Osteocyte (in vitro differentiated cells): ENCODE measurements at regions not wholly inside any gene's neighbourhood (a gene's known extent, or its start where the extent isn't known, plus 50 kb on each side); places are given as distances from the start of the nearest gene placed in this dataset.

Experiments used
- DNase-seq: peaks from one replicate; pipeline ENCODE4 v3.0.0; 2021; ENCODE audit warnings: mixed read lengths; ENCODE audit not compliant: unreplicated experiment; ENCODE audit errors: extremely low spot score
- H3K27ac Mint-ChIP-seq: one replicate; pipeline ENCODE4 v1.8.0; 2021; ENCODE audit warnings: mild to moderate bottlenecking, mixed read lengths; ENCODE audit not compliant: unreplicated experiment
- H3K27me3 Mint-ChIP-seq: one replicate; pipeline ENCODE4 v1.8.0; 2021; ENCODE audit warnings: mixed read lengths; ENCODE audit not compliant: unreplicated experiment
- H3K36me3 Mint-ChIP-seq: one replicate; pipeline ENCODE4 v1.8.0; 2021; ENCODE audit warnings: mixed read lengths; ENCODE audit not compliant: unreplicated experiment
- H3K4me1 Mint-ChIP-seq: one replicate; pipeline ENCODE4 v1.8.0; 2021; ENCODE audit warnings: mixed read lengths; ENCODE audit not compliant: unreplicated experiment
- H3K4me3 Mint-ChIP-seq: one replicate; pipeline ENCODE4 v1.8.0; 2021; ENCODE audit warnings: mild to moderate bottlenecking, moderate library complexity, mixed read lengths; ENCODE audit not compliant: unreplicated experiment
- H3K9me3 Mint-ChIP-seq: one replicate; pipeline ENCODE4 v1.8.0; 2021; ENCODE audit warnings: mixed read lengths; ENCODE audit not compliant: unreplicated experiment
- TF ChIP-seq, protein P1 (sequence below): fragments of 200-600 bp; sonication (generic); IDR thresholded peaks from 2 replicates; pipeline ENCODE4 v1.5.0; 2021; ENCODE audit warnings: antibody characterized with exemption, mild to moderate bottlenecking, moderate library complexity

DNA sequence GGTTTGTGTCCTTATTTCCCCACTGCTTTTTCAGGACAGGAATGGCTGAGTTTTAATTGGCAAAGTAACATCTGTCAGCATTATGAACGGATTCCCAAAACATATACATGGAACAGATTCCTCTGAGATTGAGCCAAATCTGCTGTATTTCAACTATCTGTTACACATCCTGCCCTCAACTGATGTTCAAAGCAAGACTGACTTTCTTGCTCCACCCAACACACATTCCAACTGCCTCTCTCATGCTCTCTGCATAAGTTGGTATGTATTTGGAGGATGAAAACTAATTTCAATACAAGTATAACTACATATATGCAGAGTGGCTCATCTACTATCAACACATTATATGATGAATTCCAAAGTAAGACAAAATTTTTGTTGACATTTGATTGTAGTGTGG, 342.2 kb downstream of the GATA3 start:
- Mint-ChIP-seq H3K9me3 (peaks cover 16% of the 10 kb centered on the region), H3K36me3 (no peaks in the 10 kb centered on the region), H3K27ac (no peak overlapping the region), H3K27me3 (no peaks in the 10 kb centered on the region), H3K4me3 (no peak overlapping the region), H3K4me1 (no peaks in the 10 kb centered on the region)
- DNase-seq: no peak
- TF ChIP-seq, protein P1, sequence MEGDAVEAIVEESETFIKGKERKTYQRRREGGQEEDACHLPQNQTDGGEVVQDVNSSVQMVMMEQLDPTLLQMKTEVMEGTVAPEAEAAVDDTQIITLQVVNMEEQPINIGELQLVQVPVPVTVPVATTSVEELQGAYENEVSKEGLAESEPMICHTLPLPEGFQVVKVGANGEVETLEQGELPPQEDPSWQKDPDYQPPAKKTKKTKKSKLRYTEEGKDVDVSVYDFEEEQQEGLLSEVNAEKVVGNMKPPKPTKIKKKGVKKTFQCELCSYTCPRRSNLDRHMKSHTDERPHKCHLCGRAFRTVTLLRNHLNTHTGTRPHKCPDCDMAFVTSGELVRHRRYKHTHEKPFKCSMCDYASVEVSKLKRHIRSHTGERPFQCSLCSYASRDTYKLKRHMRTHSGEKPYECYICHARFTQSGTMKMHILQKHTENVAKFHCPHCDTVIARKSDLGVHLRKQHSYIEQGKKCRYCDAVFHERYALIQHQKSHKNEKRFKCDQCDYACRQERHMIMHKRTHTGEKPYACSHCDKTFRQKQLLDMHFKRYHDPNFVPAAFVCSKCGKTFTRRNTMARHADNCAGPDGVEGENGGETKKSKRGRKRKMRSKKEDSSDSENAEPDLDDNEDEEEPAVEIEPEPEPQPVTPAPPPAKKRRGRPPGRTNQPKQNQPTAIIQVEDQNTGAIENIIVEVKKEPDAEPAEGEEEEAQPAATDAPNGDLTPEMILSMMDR: no peak

DNA sequence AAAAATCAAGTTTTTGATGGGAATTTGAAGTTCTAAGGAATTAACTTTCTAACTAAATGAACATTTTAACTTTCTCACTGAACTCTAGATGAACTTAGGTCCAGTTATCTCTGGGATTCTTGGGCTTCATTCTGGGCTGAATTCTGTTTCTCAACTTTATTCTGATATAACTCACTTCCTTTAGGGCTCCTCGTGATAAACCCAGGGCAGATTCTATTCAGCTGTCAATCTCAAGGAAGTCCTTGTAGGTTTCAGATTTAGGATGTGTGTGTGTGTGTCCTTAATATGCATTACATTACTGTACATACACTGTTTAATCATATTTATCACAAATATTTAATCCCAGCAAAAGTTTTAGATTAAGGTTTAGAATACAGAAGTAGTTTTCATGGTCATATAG, 344.3 kb downstream of the GATA3 start:
- Mint-ChIP-seq H3K27ac (no peak overlapping the region), H3K27me3 (no peaks in the 10 kb centered on the region), H3K4me3 (no peak overlapping the region), H3K36me3 (no peaks in the 10 kb centered on the region), H3K9me3 (peaks cover 10% of the 10 kb centered on the region), H3K4me1 (no peaks in the 10 kb centered on the region)
- TF ChIP-seq, protein P1: no peak
- DNase-seq: no peak

DNA sequence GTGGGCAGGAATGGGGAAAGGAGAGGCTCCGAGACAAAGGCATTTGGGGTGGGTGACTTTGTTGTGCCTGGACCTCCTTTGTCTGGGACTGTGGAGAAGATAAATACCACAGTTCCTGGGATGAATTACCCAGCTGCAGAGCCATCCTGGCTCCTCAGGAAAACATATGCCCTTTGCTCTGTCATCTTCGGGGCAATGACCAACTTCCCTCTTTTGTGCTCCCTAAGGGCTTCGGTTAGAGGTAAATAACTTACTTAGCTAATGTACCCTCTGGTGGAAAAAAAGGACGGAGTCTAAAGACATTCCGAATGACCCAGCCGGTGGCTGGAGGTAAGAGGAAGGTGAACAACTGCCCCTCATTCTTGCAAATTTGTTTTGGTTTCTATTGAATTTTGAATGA, 345.7 kb downstream of the GATA3 start:
- Mint-ChIP-seq H3K27ac (no peak overlapping the region), H3K4me1 (no peaks in the 10 kb centered on the region), H3K9me3 (peaks cover 7% of the 10 kb centered on the region), H3K36me3 (no peaks in the 10 kb centered on the region), H3K4me3 (no peak overlapping the region), H3K27me3 (no peaks in the 10 kb centered on the region)
- DNase-seq: no peak
- TF ChIP-seq, protein P1: no peak

DNA sequence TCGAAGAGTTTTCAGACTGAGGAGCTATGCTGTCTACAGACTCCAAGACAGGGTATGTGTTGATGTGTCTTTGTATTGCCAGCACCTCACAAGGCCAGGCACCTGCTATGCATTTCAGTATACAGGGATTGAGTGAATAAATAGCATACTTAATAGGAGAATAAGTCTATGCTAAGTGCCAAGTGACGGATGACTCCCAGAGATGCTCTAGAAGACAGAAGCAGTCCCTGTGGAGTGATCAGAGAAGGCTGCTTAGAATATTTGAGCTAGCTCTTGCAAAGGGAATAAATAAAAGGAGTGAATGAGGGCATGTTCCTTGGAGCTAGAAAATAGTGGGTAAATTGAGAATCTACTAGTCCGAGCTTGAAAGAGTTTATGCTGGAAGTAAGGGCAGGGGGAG, 346.4 kb downstream of the GATA3 start:
- H3K9me3 Mint-ChIP-seq: peaks cover 4% of the 10 kb centered on the region
- TF ChIP-seq, protein P1: no peak

DNA sequence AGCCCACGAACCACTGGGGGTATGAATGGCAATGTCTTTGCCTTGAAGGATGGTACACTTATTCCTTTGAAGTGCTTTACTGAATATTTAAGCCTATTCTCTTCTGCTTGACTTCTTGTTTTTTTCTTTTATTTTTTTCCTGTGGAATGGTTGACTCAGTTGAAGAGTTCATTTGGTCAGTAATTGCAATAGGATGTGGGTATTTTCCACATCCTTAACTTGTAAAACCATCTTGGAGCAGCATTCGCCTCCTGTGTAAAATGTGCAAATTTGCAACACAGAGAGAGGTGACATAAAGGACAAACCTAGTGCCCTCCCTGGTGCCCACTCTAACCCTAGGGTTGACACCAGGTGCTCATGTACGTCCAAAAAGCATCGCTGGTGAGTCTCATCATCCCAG, 347.0 kb downstream of the GATA3 start:
- Mint-ChIP-seq H3K9me3 (peaks cover 4% of the 10 kb centered on the region), H3K4me1 (no peaks in the 10 kb centered on the region), H3K27ac (no peak overlapping the region), H3K27me3 (no peaks in the 10 kb centered on the region), H3K4me3 (no peak overlapping the region), H3K36me3 (no peaks in the 10 kb centered on the region)
- TF ChIP-seq, protein P1: no peak
- no peak for DNase-seq

More for the DNA sequence above, 346.4 kb downstream of the GATA3 start:
- Mint-ChIP-seq H3K27ac (no peak overlapping the region), H3K27me3 (no peaks in the 10 kb centered on the region), H3K4me3 (no peak overlapping the region), H3K36me3 (no peaks in the 10 kb centered on the region), H3K4me1 (no peaks in the 10 kb centered on the region)
- no peak for DNase-seq
